Neural cell (in vitro differentiated cells): ENCODE measurements at regions not wholly inside any gene's neighbourhood (a gene's known extent, or its start where the extent isn't known, plus 50 kb on each side); places are given as distances from the start of the nearest gene placed in this dataset.

ENCODE experiments used
- EZH2 ChIP-seq: fragments of 200-600, 300-800 bp; shearing (Covaris generic), sonication (generic); IDR thresholded peaks from 2 replicates; pipeline ENCODE4 v1.6.1; 2014; ENCODE audit warnings: antibody characterized with exemption, low read length, borderline replicate concordance, mild to moderate bottlenecking; ENCODE audit not compliant: insufficient read depth, poor library complexity, severe bottlenecking
- TAF1 ChIP-seq: IDR thresholded peaks from 2 replicates; pipeline ENCODE4 v1.6.1; 2012; ENCODE audit warnings: low read depth
- TF ChIP-seq, protein P1 (sequence below): fragments of 450-650 bp; IDR thresholded peaks from 2 replicates; pipeline ENCODE4 v1.5.1; 2014; ENCODE audit warnings: antibody characterized with exemption, mild to moderate bottlenecking, moderate library complexity; ENCODE audit not compliant: poor library complexity, severe bottlenecking

DNA sequence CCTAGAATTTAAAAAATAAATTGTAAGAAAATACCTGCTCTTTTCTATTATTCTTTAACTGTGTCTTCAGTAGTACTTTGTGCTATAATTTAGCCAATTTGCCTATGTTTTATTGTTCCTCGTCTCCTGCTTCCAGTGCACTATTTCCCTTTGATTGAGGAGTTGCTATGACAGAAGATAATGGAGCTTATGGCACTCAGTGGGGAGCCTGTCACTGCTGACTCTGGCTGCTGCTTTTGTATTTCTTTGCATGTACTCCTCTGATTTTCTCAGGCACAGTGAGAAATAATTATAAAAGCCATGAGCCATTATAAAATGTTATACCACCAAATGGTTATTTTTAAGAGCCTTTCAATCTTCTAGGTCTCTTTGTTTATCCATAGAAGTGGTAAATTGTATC is 1310.8 kb upstream of the SLC39A10 start:
- TF ChIP-seq EZH2 (no peak), TAF1 (no peak)
- TF ChIP-seq, protein P1, sequence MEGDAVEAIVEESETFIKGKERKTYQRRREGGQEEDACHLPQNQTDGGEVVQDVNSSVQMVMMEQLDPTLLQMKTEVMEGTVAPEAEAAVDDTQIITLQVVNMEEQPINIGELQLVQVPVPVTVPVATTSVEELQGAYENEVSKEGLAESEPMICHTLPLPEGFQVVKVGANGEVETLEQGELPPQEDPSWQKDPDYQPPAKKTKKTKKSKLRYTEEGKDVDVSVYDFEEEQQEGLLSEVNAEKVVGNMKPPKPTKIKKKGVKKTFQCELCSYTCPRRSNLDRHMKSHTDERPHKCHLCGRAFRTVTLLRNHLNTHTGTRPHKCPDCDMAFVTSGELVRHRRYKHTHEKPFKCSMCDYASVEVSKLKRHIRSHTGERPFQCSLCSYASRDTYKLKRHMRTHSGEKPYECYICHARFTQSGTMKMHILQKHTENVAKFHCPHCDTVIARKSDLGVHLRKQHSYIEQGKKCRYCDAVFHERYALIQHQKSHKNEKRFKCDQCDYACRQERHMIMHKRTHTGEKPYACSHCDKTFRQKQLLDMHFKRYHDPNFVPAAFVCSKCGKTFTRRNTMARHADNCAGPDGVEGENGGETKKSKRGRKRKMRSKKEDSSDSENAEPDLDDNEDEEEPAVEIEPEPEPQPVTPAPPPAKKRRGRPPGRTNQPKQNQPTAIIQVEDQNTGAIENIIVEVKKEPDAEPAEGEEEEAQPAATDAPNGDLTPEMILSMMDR = no peak
